HG03439 (cell line): ENCODE measurements at regions not wholly inside any gene's neighbourhood (a gene's known extent, or its start where the extent isn't known, plus 50 kb on each side); places are given as distances from the start of the nearest gene placed in this dataset.

Experiments
- ATAC-seq: cut with Tn5 transposase; IDR thresholded peaks from one replicate; pipeline ENCODE4 v1.9.1; 2021; ENCODE audit warnings: mild to moderate bottlenecking, moderate library complexity; ENCODE audit not compliant: unreplicated experiment

DNA sequence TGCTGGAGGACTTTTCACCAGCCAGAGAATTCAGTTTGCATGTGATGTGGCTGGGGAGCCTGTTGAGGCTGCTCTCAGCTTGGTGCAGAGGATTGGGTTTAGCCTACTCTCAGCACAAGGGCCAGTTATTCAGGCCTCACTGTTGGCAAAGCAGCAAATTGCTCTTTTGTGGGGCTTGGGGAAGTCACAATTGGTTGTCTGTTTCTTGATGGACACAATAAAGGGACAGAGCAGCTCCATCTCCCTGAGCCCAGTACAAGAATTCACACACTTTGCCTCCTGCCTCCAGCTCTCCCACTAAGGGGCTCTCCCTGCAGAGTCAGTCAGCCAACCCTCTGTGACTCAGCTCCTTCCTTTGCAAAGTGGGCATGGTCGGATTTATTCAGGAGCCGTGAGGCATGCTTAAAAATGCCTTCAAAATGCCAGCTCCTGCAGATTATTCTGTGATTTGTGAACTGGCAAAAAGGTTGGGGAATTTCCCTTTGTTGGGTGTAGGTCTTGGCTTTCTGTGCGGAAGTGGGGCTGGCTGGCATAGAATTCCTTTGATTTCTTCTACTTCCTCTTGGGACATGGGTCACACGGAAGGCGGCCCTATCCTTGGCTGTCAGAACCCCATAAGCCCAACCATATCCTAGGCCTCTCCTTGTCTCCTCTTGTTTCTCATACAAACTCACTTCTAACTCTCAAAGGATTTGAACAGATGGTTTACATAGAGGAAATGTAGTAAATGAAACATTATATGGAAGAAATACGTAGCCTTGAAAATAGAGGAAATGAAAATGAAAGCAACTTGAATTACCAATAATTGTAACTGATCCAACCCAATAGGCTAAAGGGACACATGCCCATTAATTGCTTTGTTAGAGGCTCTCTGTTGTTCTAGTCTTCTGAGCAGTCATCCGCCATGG lies 118.7 kb upstream of the CD180 start:
- no peak for ATAC-seq

DNA sequence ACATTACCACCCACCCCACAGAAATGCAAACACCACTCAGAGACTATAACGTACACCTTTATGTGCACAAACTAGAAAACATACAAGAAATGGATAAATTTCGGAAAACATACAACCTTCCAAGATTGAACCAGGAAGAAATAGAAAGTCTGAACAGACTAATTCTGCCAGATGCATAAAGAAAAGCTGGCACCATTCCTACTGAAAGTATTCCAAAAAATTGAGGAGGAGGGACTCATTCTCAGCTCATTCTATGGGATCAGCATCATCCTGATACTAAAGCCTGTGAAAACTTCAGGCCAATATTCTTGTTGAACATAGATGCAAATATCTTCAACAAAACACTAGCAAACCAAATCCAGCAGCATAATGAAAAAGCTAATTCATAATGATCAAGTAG lies 115.1 kb upstream of the CD180 start:
- no peak for ATAC-seq

DNA sequence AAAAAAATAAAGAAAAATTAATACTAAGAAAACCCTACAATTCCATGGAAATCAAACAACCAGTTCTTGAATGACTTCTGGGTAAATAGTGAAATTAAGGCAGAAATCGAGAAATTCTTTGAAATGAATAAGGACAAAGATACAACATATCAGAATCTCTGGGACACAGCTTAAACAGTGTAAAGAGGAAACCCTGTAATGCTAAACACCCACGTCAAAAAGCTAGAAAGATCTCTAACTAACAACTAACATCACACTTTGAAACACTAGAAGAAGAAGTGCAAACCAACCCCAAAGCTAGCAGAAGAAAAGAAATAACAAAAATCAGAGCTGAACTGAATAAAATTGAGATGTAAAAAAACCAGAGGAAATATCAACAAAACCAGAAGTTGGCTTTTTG lies 114.6 kb upstream of the CD180 start:
- ATAC-seq: no peak

DNA sequence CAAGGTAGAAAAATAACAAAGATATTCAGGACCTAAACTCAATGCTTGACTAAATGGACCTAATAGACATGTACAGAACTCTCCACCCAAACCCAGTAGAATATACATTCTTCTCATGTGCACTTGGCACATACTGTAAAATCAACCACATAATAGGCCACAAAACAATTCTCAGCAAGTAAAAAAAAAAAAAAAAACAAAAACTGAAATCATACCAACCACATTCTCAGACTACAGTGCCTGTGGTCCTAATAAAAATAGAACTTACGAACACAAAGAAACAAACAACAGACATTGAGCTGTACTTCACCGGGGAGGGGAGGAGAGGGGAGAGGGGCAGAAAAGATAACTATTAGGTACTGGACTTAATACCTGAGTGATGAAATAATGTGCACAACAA lies 114.1 kb upstream of the CD180 start:
- no peak for ATAC-seq

DNA sequence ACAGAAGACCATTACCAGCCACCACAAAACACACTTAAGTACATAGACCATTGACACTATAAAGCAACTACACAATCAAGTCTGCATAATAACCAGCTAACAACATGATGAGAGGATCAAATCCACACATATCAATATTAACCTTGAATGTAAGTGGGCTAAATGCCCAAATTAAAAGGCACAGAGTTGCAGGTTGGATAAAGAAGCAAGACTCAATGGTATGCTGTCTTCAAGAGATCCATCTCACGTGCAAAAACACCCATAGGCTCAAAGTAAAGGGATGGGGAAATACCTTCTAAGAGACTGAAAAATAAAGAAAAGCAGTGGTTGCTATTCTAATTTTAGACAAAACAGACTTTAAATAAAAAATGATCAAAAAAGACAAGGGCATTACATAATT lies 113.6 kb upstream of the CD180 start:
- no peak for ATAC-seq

DNA sequence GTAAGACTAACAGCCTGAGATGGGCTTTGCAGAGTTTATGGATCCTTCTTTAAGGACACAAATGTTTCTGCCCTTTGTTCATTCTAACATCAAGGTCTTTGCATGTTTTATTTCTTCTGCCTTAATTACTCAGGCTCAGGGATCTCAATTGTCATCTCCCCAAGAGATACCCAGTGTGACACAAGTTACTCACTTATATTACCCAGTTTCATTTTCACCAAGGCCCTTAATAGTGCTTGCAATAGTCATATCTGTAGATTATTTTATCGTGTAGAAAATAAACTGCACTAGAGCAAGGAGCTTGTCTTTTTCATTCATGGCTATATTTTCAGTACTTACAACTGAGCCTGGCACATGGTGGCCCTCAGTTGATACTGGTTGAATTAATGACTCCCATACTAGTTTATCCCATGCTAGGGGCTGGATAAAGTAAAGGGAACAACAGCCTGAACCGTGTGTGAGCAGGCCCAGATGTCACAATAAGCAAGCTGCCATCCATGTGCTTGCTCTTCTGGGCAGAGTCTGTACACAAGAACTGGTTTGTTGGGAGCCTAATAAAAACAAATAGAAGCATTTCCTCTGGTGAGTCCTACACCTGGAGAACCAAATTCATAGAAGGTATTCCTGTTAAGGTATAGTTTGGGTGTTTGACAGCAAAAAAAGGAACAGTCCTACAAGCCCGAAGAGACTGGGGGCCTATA lies 112.5 kb upstream of the CD180 start:
- ATAC-seq: no peak

DNA sequence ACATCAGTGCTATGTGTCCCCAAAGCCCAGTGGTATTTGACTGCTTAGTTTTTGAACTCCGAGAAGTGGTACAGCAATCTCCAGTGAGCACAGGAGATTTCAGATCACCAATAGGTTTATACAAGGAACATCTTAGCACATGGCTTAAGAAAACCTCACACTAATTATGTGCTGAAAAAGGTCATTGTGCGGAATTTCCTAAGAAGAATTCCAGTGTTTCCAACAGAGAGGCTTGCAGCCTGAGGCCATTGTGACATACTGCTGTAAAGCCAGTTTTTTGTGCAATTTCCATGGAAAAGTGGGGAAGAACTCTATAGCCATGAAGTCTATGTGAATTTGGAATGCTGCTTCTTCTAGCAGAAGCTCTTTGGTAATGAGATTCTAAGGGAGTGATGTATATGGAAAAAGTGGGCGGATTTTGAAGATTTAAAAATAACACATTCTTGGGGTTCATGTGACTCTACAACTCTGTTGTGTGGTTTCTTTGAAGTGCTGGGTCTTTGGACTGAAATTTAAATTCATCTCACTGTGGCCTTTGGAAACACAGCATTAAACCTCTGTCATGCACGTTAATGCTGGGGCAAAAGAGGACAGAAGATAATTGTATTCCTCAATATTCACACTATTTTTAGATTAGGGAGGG lies 110.5 kb upstream of the CD180 start:
- ATAC-seq: no peak

DNA sequence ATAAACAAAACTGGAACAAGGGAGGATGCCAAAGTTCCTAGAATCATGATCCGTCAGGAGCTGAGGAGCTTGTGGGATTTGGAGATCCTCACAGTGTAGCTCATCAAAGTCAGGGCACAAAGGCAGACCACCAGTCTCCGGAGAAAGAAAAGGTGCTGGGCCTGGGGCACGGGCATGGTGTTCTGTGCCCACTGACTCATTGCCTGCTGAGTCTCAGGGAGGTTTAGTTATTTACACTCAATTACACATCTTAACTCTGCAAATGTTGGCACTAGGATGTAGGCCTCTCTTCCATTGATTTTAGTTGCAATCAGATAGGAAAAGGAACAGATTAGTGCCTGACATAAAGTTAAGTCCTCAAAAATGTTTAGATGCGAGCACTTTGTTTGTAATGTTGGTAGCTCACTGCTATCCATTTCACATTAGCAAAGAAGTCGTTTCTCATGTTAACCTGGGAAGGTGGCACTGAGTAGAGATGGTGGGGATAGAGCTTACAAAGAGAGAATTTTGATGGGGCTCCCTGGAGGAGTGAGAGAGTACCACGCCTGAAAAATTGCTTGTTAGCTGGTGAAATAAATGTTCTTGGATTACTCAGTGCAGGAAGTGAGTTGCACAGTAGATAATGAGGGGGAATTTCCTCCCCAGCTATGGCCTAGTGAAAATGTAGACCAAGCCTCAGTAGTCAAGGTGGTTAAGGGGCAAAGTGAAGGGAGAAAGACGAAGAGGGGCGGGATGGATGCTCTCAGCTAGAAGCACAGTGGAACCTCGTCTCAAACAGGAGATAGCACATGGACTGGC lies 109.5 kb upstream of the CD180 start:
- ATAC-seq: no peak

DNA sequence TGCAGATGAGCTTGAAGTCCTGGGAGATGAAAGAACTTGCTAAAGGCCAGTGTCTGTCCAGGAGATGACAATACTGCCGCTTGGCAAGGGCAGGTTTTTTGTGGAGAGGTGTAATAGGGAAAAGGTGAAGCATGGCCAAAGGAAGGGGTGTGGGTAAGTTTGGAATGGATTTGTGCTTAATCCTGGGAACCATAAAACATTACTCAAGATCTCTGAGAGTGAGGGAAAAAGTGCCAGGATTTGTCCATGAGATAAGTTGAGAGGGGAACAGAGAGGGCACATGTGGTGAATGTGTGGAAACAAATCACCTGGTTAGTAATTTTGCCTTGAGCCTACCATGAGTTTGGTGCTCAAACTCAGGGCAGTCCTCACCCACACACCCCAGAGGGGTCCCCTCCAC lies 108.8 kb upstream of the CD180 start:
- no peak for ATAC-seq

DNA sequence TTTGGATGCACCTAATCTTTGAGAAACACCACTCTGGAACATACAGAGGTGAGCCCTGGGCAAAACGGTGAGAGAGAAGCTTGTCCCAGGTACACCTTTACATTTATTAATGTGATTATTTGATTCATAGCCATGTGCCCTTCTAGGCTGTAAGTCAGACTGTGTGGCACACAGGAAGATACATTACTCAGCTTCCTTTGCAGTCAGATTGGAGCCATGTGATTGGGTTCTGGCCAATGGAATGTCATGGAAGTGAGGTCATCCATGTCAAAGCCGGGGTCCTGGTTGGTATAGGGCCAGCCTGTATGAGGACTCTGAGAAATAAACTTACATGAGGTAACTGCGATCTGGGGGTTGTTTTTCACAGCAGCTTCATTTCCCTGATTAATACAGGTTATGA lies 106.8 kb upstream of the CD180 start:
- ATAC-seq: no peak

DNA sequence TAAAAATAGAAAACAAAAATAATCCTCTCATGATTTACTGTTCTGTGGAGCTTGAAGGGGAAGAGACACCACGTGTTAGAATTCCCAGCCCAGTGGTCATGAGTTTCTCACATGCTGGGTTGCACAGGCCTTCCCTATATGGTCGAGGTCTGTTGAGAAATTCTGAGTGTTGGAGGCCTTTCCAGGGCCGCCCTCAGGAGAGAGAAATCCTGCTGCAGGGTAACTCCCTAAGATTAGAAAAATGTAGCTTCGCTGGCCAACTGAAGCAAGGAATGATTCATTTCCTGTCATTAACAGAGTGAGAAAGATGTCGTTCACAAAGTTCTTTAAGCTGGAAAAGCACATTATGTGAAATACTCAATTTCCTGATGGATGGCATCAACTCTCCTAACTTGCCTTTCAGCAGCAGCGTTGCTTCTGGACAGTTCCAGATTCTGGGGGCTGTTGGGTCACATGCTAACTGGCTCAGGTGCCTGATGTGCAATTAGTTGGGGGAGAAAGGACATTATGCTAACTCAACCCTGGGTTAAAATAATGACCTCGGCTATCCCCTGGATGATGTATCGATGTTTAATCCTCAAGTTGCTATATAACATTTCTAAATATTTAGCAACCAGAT lies 104.8 kb upstream of the CD180 start:
- no peak for ATAC-seq

DNA sequence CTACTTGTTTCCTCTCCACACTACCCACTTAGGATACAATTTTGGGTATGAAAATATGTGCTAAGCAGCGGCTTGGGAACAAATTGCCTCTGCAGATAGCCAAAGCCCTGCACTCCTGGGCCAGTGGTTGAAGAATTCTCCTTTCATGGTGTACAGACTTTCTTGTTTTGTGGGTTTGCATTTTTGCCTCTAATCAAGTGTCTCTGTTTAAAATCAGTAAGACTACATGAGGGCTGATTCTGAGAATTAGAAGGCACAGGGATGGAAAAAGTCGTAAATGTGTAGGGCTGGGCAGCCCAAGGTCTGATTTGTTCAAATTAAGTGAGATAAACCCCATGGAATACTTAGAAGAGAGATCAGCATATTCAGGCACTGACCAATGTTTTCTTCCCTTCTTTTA lies 103.7 kb upstream of the CD180 start:
- no peak for ATAC-seq

DNA sequence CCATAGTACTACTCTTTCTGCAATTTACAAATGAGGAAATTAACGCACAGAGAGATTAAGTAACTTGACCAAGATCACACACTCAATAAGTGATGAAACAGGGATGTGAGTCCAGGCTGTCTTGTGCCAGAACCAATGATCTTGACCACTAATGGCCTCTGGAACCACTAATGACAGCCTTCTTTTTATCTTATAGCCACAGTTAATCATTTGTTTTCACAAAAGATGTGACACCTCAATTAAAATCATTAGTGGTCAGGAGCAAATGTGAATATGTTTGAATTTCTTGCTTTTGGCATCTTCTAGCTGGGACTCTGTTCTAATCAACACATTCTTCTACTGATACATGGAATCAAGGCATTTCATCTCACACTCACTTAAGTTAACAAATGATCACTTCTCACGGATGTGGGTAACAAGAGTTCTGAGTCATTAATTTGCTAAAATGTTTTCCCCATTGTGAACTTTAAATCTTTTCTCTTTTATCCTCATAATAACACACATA lies 102.7 kb upstream of the CD180 start:
- no peak for ATAC-seq

DNA sequence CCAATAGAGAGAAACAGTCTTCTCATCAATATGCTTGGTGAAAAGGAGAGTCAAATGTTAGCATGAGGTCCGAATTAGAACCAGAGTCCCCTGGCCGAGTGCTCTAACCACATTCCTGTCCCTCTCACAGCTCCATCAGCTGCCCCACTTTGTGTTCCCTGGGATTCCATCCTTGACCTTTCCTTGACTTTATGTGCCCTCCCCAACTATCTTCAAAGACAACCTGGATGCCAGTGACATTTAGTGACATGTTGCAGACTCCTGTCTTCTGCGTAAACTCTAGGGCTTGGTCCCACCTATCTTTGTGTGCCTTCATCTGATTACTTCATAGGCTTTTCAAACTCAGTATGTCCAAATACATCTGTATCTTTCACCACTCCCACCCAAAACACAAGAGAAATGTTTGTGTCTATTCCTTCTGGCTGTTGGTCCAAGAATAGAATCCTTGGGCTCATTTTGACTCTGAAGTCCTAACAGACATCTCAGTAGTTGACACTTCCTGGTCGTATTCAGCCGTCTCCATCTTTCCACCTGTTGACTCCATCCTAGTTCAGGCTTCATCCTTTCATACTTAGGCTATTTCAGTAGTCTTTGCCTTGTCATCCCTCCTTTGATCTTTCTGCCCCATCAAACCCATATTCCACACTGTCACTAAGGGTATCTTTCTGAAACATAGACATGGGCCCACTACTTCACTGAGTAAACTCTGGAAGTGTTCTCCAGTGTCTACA lies 101.4 kb upstream of the CD180 start:
- no peak for ATAC-seq

DNA sequence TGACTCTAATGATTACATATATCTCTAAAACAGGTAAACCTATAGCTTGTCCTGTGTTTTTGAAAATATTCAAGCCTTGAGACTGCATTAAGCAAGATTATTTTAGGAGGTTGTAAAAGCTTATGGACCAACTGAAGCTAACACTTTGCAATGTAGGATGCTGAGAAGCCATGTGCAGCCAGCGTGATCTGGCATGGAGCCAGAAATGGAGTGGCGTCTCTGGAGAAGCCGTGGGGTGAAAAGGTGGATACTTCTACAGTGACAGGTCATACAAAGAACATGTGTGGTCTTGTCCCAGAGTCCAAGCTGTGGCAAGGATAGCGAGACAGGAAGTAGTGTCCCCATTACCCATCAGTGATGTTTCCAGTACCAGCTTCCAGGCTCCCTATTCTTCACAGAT lies 100.8 kb upstream of the CD180 start:
- no peak for ATAC-seq

DNA sequence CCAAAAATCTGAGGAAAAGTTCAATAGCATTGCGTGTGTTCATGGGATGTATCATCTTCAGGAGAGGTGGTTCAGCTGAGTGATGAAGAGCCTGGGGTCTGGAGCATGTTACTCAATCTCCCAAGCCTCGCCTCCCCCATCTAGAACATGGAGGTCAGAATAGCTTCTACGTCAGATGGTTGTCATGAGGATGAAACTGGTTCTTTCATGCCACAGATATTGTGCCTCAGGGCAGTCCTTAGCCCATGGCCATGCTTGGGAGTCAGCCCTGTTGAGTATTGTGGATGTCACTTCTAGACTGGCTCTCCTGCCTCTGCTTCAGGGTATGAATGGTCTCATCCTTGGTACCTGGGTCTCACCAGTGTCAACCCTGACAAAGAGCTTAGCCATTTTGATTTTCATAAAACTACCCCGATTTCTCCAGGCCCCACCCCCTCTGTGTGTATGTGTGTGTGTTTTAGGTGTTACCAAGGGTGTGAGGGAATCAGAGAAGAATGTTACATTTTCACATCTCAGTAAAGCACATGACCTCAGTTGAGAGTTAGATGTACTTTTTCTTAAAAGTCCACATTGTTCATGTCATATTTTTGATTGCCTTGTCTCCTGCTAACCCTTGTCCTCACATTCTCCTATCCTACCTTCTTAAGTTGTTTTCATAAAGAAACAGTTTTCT lies 97.8 kb upstream of the CD180 start:
- no peak for ATAC-seq

DNA sequence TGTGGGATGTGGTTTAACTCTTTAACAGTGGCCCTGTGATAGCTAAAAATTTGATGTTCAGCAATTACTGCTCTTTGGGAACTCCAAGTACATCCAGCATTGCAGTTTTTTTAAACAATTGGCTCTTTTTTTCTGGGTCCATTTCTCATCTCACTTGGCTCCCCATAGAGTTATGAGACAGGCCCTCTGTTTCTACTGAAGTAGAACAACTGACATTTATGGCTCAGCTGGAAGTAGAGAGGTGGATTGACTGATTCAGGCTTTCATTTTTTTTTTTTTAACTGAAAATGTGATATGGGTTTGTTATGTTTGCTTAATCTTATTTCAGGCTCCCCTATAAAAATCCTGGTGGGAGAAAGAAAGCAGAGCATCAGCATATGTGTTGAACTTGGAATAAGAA lies 96.6 kb upstream of the CD180 start:
- ATAC-seq: no peak

DNA sequence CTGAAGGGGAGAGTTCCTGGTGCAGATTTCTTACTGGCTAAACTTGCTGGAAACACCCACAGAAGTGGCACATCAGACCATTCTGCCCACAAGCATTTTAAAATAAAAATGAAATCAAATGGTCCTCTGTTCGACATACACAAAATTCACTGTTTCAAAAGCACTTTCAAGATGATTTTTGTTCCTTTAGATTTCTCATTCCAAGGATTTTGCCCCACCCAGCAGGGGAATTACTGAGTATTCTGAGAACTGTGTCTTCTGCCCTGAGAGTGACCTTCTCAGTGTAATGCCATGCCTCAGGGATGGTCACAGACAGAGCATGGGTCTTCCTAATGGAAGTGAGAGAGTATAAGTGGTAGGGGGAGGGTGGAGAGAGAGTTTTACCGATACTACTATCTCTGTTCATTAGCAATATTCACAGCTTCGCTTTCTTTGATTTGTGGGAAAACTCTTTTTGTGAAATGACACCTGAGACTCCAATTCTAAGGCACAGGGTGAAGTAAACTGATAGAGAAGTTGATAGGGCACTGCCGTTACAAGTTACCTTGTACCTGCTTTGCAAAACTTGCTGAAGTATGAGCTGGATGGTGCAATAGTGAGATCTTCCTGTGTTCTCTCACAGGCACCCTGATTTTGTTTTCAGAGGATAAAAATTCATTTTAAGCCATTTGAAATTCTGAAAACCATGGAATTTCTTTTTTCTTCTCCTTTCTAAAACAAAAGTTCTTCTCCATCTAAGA lies 95.8 kb upstream of the CD180 start:
- ATAC-seq: no peak

DNA sequence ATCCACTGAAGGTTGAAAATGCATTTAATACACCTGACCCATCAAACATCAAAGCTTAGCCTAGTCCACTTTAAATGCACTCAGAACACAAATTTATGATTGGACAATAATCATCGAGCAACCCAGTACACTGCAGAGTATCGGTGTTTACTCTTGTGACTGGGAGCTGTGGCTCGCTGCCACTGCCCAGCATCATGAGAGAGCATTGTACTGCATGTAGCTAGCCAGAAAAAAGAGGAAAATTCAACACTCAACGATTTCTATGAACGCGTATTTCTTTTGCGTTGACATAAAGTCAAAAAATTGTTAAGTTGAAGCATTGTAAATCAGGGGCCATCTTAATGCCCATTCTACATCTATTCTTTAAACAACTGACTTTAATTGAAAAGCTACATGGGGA lies 95.1 kb upstream of the CD180 start:
- ATAC-seq: no peak
